ENCODE measurements at regions not wholly inside any gene's neighbourhood (a gene's known extent, or its start where the extent isn't known, plus 50 kb on each side); places are given as distances from the start of the nearest gene placed in this dataset.

DNA sequence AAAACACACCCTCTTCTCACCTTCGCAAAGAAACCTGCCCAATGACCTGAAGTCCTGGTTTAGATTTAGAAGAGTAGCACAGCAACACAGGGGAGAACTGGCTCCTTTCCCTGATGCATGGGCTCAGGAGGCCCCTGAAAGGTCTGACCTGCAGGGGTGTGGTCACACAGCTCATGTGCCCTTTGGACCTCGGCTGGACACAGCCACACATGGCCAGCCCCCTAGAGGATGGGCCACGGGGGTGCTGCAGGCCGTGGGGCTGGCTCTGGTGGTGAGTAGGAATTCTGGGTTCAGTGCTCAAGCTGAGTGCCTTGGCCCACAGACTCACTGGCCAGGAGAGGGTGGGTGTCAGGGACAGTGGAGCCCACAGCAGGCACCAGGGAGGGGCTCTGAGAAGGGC lies 118.5 kb upstream of the ADCY1 start:
- TF ChIP-seq, protein P1, sequence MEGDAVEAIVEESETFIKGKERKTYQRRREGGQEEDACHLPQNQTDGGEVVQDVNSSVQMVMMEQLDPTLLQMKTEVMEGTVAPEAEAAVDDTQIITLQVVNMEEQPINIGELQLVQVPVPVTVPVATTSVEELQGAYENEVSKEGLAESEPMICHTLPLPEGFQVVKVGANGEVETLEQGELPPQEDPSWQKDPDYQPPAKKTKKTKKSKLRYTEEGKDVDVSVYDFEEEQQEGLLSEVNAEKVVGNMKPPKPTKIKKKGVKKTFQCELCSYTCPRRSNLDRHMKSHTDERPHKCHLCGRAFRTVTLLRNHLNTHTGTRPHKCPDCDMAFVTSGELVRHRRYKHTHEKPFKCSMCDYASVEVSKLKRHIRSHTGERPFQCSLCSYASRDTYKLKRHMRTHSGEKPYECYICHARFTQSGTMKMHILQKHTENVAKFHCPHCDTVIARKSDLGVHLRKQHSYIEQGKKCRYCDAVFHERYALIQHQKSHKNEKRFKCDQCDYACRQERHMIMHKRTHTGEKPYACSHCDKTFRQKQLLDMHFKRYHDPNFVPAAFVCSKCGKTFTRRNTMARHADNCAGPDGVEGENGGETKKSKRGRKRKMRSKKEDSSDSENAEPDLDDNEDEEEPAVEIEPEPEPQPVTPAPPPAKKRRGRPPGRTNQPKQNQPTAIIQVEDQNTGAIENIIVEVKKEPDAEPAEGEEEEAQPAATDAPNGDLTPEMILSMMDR (IDR thresholded peaks at IDR 0.05), result no peak
- no peak for TF ChIP-seq POLR2A (IDR thresholded peaks at IDR 0.05)

Data from uterus (tissue), 2 donors.